Panc1 (cell line): ENCODE measurements at regions not wholly inside any gene's neighbourhood (a gene's known extent, or its start where the extent isn't known, plus 50 kb on each side); places are given as distances from the start of the nearest gene placed in this dataset.

Source experiments
- ATAC-seq: fragments of 200-7000 bp; cut with Tn5 transposase; 2 replicates; pipeline ENCODE4 v1.9.1; 2020; ENCODE audit warnings: mild to moderate bottlenecking, moderate library complexity
- BruUV-seq: library from RNA; stranded (reverse); fragments of 400-500 nt; replicated peaks from 2 replicates; lab custom pipeline; 2021; lab: Mats Ljungman, UMichigan
- CTCF ChIA-PET: fragments of 300-600 bp; sonication (Branson Sonifier 250); formaldehyde crosslinking; loops from one replicate; lab custom pipeline; 2022; ENCODE audit warnings: antibody characterized with exemption; lab: Charles Lee
- POLR2A ChIA-PET: fragments of 300-600 bp; sonication (Branson Sonifier 250); formaldehyde crosslinking; loops from one replicate; lab custom pipeline; 2022; ENCODE audit warnings: antibody characterized with exemption; lab: Charles Lee
- DNase-seq: peaks from one replicate; pipeline ENCODE4 v3.0.0-alpha.2; 2010; ENCODE audit warnings: low read depth, low spot score
- H3K27ac ChIP-seq: 2 replicates; pipeline ENCODE4 v1.5.1; 2011; ENCODE audit warnings: mild to moderate bottlenecking, low read length, inconsistent platforms
- H3K27me3 ChIP-seq: fragments of 200-500 bp; sonication (Bioruptor generic); 2 replicates; pipeline ENCODE4 v1.6.0; 2014; ENCODE audit warnings: low read length, inconsistent platforms; ENCODE audit not compliant: control insufficient read depth, insufficient read depth
- H3K36me3 ChIP-seq: fragments of 200-500 bp; sonication (Bioruptor generic); 2 replicates; pipeline ENCODE4 v1.5.1; 2014; ENCODE audit warnings: inconsistent platforms, mild to moderate bottlenecking, low read length, moderate library complexity; ENCODE audit not compliant: control insufficient read depth, insufficient read depth
- H3K4me1 ChIP-seq: 2 replicates; pipeline ENCODE4 v1.5.1; 2011; ENCODE audit warnings: inconsistent platforms, mild to moderate bottlenecking, low read length, moderate library complexity; ENCODE audit not compliant: control insufficient read depth, insufficient read depth
- H3K4me3 ChIP-seq, 2 experiments: 2 replicates each; pipeline ENCODE4 v1.5.1; 2011 to 2012; ENCODE audit warnings: low read depth in 2 of 2, low read length in 2 of 2, mild to moderate bottlenecking in 2 of 2, inconsistent platforms in 1 of 2, moderate library complexity in 1 of 2
- H3K9me3 ChIP-seq: fragments of 200-500 bp; sonication (Bioruptor generic); 2 replicates; pipeline ENCODE4 v1.5.1; 2014; ENCODE audit warnings: low read depth, mild to moderate bottlenecking, inconsistent platforms, low read length, moderate library complexity; ENCODE audit not compliant: control insufficient read depth, insufficient read depth
- CTCF ChIP-seq: fragments of 450-650 bp; IDR thresholded peaks from 2 replicates; pipeline ENCODE4 v1.5.1; 2017; ENCODE audit warnings: mild to moderate bottlenecking
- POLR2AphosphoS5 ChIP-seq: IDR thresholded peaks from 2 replicates; pipeline ENCODE4 v1.6.1; 2012; ENCODE audit warnings: mild to moderate bottlenecking, low read depth, low read length, moderate library complexity
- REST ChIP-seq, 2 experiments: IDR thresholded peaks; 2 replicates each; pipeline ENCODE4 v1.6.1; 2011 to 2012; ENCODE audit warnings: low read depth in 2 of 2, control low read depth in 1 of 2, low read length in 1 of 2, mild to moderate bottlenecking in 1 of 2, moderate library complexity in 1 of 2; ENCODE audit not compliant: insufficient read depth in 1 of 2
- SIN3A ChIP-seq: IDR thresholded peaks from 2 replicates; pipeline ENCODE4 v1.6.1; 2012; ENCODE audit warnings: low read depth, mild to moderate bottlenecking, low read length, moderate library complexity, borderline replicate concordance; ENCODE audit not compliant: insufficient read depth
- TCF7L2 ChIP-seq: IDR thresholded peaks from 2 replicates; pipeline ENCODE4 v1.6.1; 2011; ENCODE audit warnings: mild to moderate bottlenecking, low read depth, low read length, inconsistent platforms
- in situ Hi-C: cut with HindIII; loops from 2 replicates; pipeline ENCODE4 v1.10.0; 2016; ENCODE audit warnings: low sequenced_read_pairs, low pct_unique_long_range_greater_than_20kb
- intact Hi-C: fragments of 100-400 bp; cut with micrococcal nuclease; formaldehyde crosslinking; loops from one replicate; pipeline ENCODE4 v1.10.0; 2022; ENCODE audit not compliant: unreplicated experiment

GRCh38 chr1:117689997-117690625 lies 84.3 kb downstream of the TENT5C start:
- no peak for ATAC-seq
- H3K36me3 ChIP-seq = no peaks in the 10 kb centered on the region

GRCh38 chr1:117691942-117692341 lies 86.1 kb downstream of the TENT5C start:
- no peak overlapping the region for H3K4me3 ChIP-seq
- intact Hi-C loops = no loop called here
- ChIA-PET POLR2A (no interaction called here), CTCF (no interaction called here)
- DNase-seq = no peak
- in situ Hi-C loops = no loop called here
- TF ChIP-seq SIN3A (no peak), POLR2AphosphoS5 (no peak), REST (IDR thresholded peaks at IDR 0.05; ENCODE audit: insufficient read depth in 1 of 2, low read depth in 2 of 2, low read length in 1 of 2) (no peak), CTCF (no peak)
- H3K27me3 ChIP-seq = no peaks in the 10 kb centered on the region
- H3K27ac ChIP-seq = no peak overlapping the region
- no peaks in the 10 kb centered on the region for H3K36me3 ChIP-seq
- no peaks in the 10 kb centered on the region for H3K9me3 ChIP-seq
- BruUV-seq = no TSS peak
- ATAC-seq = no peak
- no peaks in the 10 kb centered on the region for H3K4me1 ChIP-seq

More at GRCh38 chr1:117689997-117690625, 84.3 kb downstream of the TENT5C start:
- in situ Hi-C loops = no loop called here
- ChIA-PET CTCF (no interaction called here), POLR2A (no interaction called here)
- H3K4me1 ChIP-seq = no peaks in the 10 kb centered on the region
- H3K27me3 ChIP-seq = no peaks in the 10 kb centered on the region
- no peak overlapping the region for H3K27ac ChIP-seq
- intact Hi-C loops = no loop called here
- no peak overlapping the region for H3K4me3 ChIP-seq
- TF ChIP-seq POLR2AphosphoS5 (no peak), REST (IDR thresholded peaks at IDR 0.05; ENCODE audit: insufficient read depth in 1 of 2, low read depth in 2 of 2, low read length in 1 of 2) (no peak), CTCF (no peak), SIN3A (no peak), TCF7L2 (no peak)
- no peaks in the 10 kb centered on the region for H3K9me3 ChIP-seq
- DNase-seq = no peak
- no TSS peak for BruUV-seq
